ENCODE measurements at regions not wholly inside any gene's neighbourhood (a gene's known extent, or its start where the extent isn't known, plus 50 kb on each side); places are given as distances from the start of the nearest gene placed in this dataset.

DNA sequence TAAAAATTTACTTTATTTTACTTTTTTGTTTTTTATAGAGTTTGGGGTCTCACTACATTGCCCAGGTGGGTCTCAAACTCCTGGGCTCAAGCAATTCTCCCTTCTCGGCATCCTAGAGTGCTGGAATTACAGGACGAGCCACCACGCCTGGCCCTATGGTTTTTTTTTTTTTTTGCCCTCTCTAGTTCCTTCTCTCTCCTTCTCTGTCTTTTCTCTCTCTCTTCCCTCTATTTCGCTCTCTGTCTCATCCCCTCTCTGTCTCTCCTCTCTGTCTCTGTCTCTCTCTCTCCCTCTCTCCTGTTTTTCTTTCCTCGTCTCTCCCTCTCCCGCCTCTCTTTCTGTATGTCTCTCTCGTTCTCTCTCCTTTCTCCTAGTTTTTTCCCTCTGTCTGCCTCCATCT is 202.6 kb upstream of the LHX5 start:
- no peak overlapping the region for H3K4me3 ChIP-seq
- DNase-seq = no peak
- WGBS, 2 donors = 72 to 73% methylated on average over 7 of the region's 7 CpGs
- H3K27me3 ChIP-seq = peaks cover 0 to 89% (median 78%) of the 10 kb centered on the region in 7 donors
- no peak overlapping the region for H3K27ac ChIP-seq
- no peaks in the 10 kb centered on the region for H3K36me3 ChIP-seq
- no peaks in the 10 kb centered on the region for H3K4me1 ChIP-seq
- no peaks in the 10 kb centered on the region for H3K9me3 ChIP-seq
- intact Hi-C loops (cut with DNase I) = no loop called here
- no peak for ATAC-seq
- TF ChIP-seq, protein P1, sequence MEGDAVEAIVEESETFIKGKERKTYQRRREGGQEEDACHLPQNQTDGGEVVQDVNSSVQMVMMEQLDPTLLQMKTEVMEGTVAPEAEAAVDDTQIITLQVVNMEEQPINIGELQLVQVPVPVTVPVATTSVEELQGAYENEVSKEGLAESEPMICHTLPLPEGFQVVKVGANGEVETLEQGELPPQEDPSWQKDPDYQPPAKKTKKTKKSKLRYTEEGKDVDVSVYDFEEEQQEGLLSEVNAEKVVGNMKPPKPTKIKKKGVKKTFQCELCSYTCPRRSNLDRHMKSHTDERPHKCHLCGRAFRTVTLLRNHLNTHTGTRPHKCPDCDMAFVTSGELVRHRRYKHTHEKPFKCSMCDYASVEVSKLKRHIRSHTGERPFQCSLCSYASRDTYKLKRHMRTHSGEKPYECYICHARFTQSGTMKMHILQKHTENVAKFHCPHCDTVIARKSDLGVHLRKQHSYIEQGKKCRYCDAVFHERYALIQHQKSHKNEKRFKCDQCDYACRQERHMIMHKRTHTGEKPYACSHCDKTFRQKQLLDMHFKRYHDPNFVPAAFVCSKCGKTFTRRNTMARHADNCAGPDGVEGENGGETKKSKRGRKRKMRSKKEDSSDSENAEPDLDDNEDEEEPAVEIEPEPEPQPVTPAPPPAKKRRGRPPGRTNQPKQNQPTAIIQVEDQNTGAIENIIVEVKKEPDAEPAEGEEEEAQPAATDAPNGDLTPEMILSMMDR (IDR thresholded peaks at IDR 0.05) = no peak

DNA sequence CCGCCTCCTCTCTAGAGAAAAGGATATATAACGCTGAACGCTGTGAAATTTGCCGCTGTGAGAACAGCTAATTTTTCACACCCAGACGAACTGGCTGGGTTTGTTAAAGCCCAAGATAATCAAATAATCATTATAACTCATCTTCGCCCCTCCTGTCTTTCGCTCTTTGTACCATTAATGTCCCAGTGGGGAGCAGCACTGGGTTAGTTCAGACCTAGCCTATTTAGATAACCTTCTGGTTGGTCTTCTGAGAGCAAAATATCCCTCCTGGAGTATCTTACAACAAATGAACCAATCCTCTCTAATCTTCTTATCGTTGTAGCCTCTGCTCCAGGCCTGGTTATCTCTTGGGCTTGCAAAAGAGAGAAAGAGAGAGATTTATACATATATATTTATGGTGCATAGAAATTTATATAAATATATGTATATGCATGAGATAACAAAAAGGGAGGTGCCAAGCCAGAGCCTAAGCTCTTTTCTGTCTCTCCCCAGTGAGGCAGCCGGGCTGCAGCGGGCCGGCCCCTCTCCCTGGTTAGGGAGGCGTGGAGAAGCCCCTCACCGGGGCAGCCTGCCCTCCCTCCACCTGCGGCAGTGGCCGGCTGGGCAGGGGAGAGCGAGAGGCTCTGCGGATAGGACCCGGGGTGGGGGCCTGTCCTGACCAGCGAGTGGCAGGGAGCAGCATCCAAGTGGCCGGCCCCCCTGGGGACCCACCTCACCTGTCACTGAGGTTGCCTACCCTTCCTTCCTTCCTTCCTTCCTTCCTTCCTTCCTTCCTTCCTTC is 202.0 kb upstream of the LHX5 start:
- DNase-seq (no peak), ATAC-seq (no peak)
- Histone ChIP-seq H3K4me3 (no peak overlapping the region), H3K27ac (no peak overlapping the region), H3K4me1 (no peaks in the 10 kb centered on the region), H3K9me3 (no peaks in the 10 kb centered on the region), H3K36me3 (no peaks in the 10 kb centered on the region), H3K27me3 (peaks cover 0 to 89% (median 79%) of the 10 kb centered on the region in 7 donors)
- 33 to 34% methylated on average over 20 of the region's 20 CpGs for WGBS, 2 donors
- TF ChIP-seq, protein P1 (IDR thresholded peaks at IDR 0.05) = no peak
- intact Hi-C loops (cut with DNase I) = no loop called here

DNA sequence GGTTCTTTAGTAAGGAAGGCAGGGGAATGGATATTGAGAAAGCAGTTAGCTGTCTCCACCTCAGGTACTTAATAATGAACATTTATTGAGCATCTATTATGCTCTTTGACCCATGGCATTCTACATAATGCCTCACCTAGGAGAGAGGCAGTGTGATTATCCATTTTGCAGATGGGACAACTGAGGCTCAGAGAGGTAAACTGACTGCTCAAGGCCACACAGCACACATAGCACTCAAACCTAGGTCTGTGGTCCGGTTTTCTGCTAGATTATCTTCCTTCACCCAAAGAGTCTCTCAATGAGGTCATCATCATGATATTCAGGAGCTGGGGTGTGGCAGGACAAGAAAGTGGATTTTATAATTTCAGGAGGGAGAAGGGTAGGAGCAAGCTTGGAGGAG is 199.1 kb upstream of the LHX5 start:
- intact Hi-C loops (cut with DNase I) = no loop called here
- 62 to 69% methylated on average over 1 of the region's 1 CpG for WGBS, 2 donors
- no peak overlapping the region for H3K27ac ChIP-seq
- peaks cover 0 to 98% (median 89%) of the 10 kb centered on the region in 7 donors for H3K27me3 ChIP-seq
- DNase-seq (no peak), ATAC-seq (no peak)
- H3K4me3 ChIP-seq = no peak overlapping the region
- no peaks in the 10 kb centered on the region for H3K36me3 ChIP-seq
- H3K4me1 ChIP-seq = no peaks in the 10 kb centered on the region
- TF ChIP-seq, protein P1 (IDR thresholded peaks at IDR 0.05) = no peak
- H3K9me3 ChIP-seq = no peaks in the 10 kb centered on the region

DNA sequence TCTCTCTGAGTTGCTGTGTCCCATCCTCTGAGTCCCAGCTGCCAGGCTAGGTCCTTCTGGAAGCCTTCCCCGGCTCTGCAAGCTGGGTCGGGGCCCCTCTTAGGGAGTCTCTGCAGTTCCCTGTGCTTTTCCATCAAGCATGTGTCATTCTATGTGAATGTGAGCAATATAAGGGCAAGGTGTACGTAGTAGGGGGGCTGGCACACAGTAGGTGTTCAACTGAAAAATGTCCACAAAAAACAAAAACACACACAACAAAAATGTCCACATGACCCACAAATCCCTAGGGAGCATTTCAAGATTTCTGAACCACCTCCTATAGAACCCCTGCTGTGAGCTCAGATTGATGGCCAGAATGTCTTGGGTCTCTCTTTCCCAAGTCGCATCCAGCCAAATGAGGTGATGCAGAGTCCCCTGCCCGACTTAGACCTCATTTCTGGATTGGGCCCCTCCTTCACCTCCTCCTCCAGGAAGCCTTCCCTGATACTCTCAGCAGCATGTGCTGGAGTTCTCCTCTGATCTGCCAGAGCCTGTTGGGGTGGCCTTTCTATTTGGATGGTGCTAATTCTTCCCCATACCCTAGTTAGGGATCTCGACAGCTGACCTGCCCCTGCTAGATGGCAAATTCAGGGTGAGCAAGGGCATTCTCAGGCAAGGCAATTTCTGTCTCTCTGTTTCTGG is 196.1 kb upstream of the LHX5 start:
- no peak for ATAC-seq
- H3K27me3 ChIP-seq = peaks cover 0 to 90% (median 76%) of the 10 kb centered on the region in 7 donors
- intact Hi-C loops (cut with DNase I) = no loop called here

More for the DNA sequence above, 196.1 kb upstream of the LHX5 start:
- TF ChIP-seq, protein P1 (IDR thresholded peaks at IDR 0.05) = no peak
- DNase-seq = no peak
- H3K9me3 ChIP-seq = no peaks in the 10 kb centered on the region
- no peaks in the 10 kb centered on the region for H3K36me3 ChIP-seq
- no peaks in the 10 kb centered on the region for H3K4me1 ChIP-seq
- H3K4me3 ChIP-seq = no peak overlapping the region
- H3K27ac ChIP-seq = no peak overlapping the region
- 46 to 50% methylated on average over 6 of the region's 6 CpGs for WGBS, 2 donors
